ENCODE measurements at regions not wholly inside any gene's neighbourhood (a gene's known extent, or its start where the extent isn't known, plus 50 kb on each side); places are given as distances from the start of the nearest gene placed in this dataset.

- DNase-seq (ENCODE audit: low spot score in 2 of 2): no peak
- Histone ChIP-seq H3K4me3 (no peak overlapping the region), H3K4me1 (no peaks in the 10 kb centered on the region), H3K9me3 (no peaks in the 10 kb centered on the region), H3K27me3 (peaks cover 3% of the 10 kb centered on the region), H3K36me3 (no peaks in the 10 kb centered on the region), H3K27ac (no peak overlapping the region)
- 85% methylated on average over 1 of the region's 1 CpG for WGBS
- TF ChIP-seq CTCF (IDR thresholded peaks at IDR 0.05) (no peak), POLR2AphosphoS5 (IDR thresholded peaks at IDR 0.05) (no peak), POLR2A (IDR thresholded peaks at IDR 0.05) (no peak), EP300 (IDR thresholded peaks at IDR 0.05) (no peak)
Observed at GRCh38 chr6:12446394-12446793, 156.2 kb downstream of the EDN1 start.

- H3K4me1 ChIP-seq: no peaks in the 10 kb centered on the region
- TF ChIP-seq POLR2A (IDR thresholded peaks at IDR 0.05) (no peak), POLR2AphosphoS5 (IDR thresholded peaks at IDR 0.05) (no peak), CTCF (IDR thresholded peaks at IDR 0.05) (no peak), EP300 (IDR thresholded peaks at IDR 0.05) (no peak)
- 93% methylated on average over 4 of the region's 4 CpGs for WGBS
Observed at GRCh38 chr6:12449447-12449846, 159.3 kb downstream of the EDN1 start.

GRCh38 chr6:12450467-12450866, 160.3 kb downstream of the EDN1 start:
- DNase-seq (ENCODE audit: low spot score in 2 of 2): no peak
- Histone ChIP-seq H3K4me1 (no peaks in the 10 kb centered on the region), H3K27me3 (peaks cover 3% of the 10 kb centered on the region), H3K27ac (no peak overlapping the region), H3K36me3 (no peaks in the 10 kb centered on the region), H3K9me3 (peaks cover 16% of the 10 kb centered on the region), H3K4me3 (no peak overlapping the region)
- WGBS: 91% methylated on average over 1 of the region's 1 CpG
- TF ChIP-seq EP300 (IDR thresholded peaks at IDR 0.05) (no peak), POLR2A (IDR thresholded peaks at IDR 0.05) (no peak)

More at GRCh38 chr6:12449447-12449846, 159.3 kb downstream of the EDN1 start:
- H3K27ac ChIP-seq: no peak overlapping the region
- DNase-seq (ENCODE audit: low spot score in 2 of 2): no peak
- peaks cover 11% of the 10 kb centered on the region for H3K9me3 ChIP-seq
- no peaks in the 10 kb centered on the region for H3K36me3 ChIP-seq
- H3K27me3 ChIP-seq: peaks cover 3% of the 10 kb centered on the region
- no peak overlapping the region for H3K4me3 ChIP-seq

GRCh38 chr6:12456343-12456742, 166.2 kb downstream of the EDN1 start:
- TF ChIP-seq POLR2A (IDR thresholded peaks at IDR 0.05) (no peak), CTCF (IDR thresholded peaks at IDR 0.05) (no peak), POLR2AphosphoS5 (IDR thresholded peaks at IDR 0.05) (no peak), EP300 (IDR thresholded peaks at IDR 0.05) (no peak)
- 95% methylated on average over 12 of the region's 12 CpGs for WGBS
- Histone ChIP-seq H3K9me3 (peaks cover 16% of the 10 kb centered on the region), H3K27ac (no peak overlapping the region), H3K4me1 (no peaks in the 10 kb centered on the region), H3K4me3 (no peak overlapping the region), H3K36me3 (no peaks in the 10 kb centered on the region), H3K27me3 (no peaks in the 10 kb centered on the region)
- DNase-seq (ENCODE audit: low spot score in 2 of 2): no peak

- no peaks in the 10 kb centered on the region for H3K36me3 ChIP-seq
- DNase-seq (ENCODE audit: low spot score in 2 of 2): no peak
- no peaks in the 10 kb centered on the region for H3K27me3 ChIP-seq
- H3K4me3 ChIP-seq: no peak overlapping the region
- H3K9me3 ChIP-seq: peaks cover 16% of the 10 kb centered on the region
- no peak overlapping the region for H3K27ac ChIP-seq
- TF ChIP-seq POLR2AphosphoS5 (IDR thresholded peaks at IDR 0.05) (no peak), EP300 (IDR thresholded peaks at IDR 0.05) (no peak), CTCF (IDR thresholded peaks at IDR 0.05) (no peak), POLR2A (IDR thresholded peaks at IDR 0.05) (no peak)
- no peaks in the 10 kb centered on the region for H3K4me1 ChIP-seq
- WGBS: 79% methylated on average over 3 of the region's 3 CpGs
Observed at GRCh38 chr6:12457094-12457493, 166.9 kb downstream of the EDN1 start.

GRCh38 chr6:12458558-12458957, 168.4 kb downstream of the EDN1 start:
- DNase-seq (ENCODE audit: low spot score in 2 of 2): no peak
- TF ChIP-seq EP300 (IDR thresholded peaks at IDR 0.05) (no peak), POLR2A (IDR thresholded peaks at IDR 0.05) (no peak), CTCF (IDR thresholded peaks at IDR 0.05) (no peak), POLR2AphosphoS5 (IDR thresholded peaks at IDR 0.05) (no peak)
- no peak overlapping the region for H3K4me3 ChIP-seq
- H3K27me3 ChIP-seq: no peaks in the 10 kb centered on the region
- no peak overlapping the region for H3K27ac ChIP-seq
- WGBS: 67% methylated on average over 5 of the region's 5 CpGs
- H3K36me3 ChIP-seq: no peaks in the 10 kb centered on the region
- peaks cover 10% of the 10 kb centered on the region for H3K9me3 ChIP-seq
- no peaks in the 10 kb centered on the region for H3K4me1 ChIP-seq

All from suprapubic skin (tissue), 4 donors.